PC-3 (cell line): ENCODE measurements at regions not wholly inside any gene's neighbourhood (a gene's known extent, or its start where the extent isn't known, plus 50 kb on each side); places are given as distances from the start of the nearest gene placed in this dataset.

ENCODE experiments used
- ATAC-seq: fragments of 200-7000 bp; cut with Tn5 transposase; 2 replicates; pipeline ENCODE4 v1.9.1; 2020; ENCODE audit warnings: mild to moderate bottlenecking, moderate library complexity
- BruUV-seq: library from RNA; stranded (reverse); fragments of 400-500 nt; replicated peaks from 2 replicates; lab custom pipeline; 2021; lab: Mats Ljungman, UMichigan
- CTCF ChIA-PET: fragments of 300-600 bp; sonication (Branson Sonifier 250); formaldehyde crosslinking; loops from one replicate; lab custom pipeline; 2022; ENCODE audit warnings: antibody characterized with exemption; lab: Charles Lee
- POLR2A ChIA-PET: fragments of 300-600 bp; sonication (Branson Sonifier 250); formaldehyde crosslinking; loops from one replicate; lab custom pipeline; 2022; ENCODE audit warnings: antibody characterized with exemption; ENCODE audit not compliant: unreplicated experiment; lab: Charles Lee
- DNase-seq: peaks from one replicate; pipeline ENCODE4 v3.0.0-alpha.2; 2015
- H2AFZ ChIP-seq: fragments of 300-600 bp; sonication (generic); 2 replicates; pipeline ENCODE4 v1.6.0; 2016; ENCODE audit warnings: antibody characterized with exemption, low read length
- H3F3A ChIP-seq: fragments of 300-600 bp; sonication (generic); one replicate; pipeline ENCODE4 v1.6.0; 2017; ENCODE audit warnings: antibody characterized with exemption, low read length, control low read depth, mild to moderate bottlenecking; ENCODE audit not compliant: unreplicated experiment
- H3K27ac ChIP-seq: fragments of 300-600 bp; sonication (generic); 2 replicates; pipeline ENCODE4 v1.5.1; 2016; ENCODE audit warnings: mild to moderate bottlenecking, low read length
- H3K27me3 ChIP-seq: fragments of 300-600 bp; sonication (generic); 2 replicates; pipeline ENCODE4 v1.6.1; 2016; ENCODE audit warnings: low read length, mixed read lengths
- H3K36me3 ChIP-seq: fragments of 300-600 bp; sonication (generic); 2 replicates; pipeline ENCODE4 v1.6.1; 2016; ENCODE audit warnings: low read depth, mixed run types, low read length, mixed read lengths
- H3K4me1 ChIP-seq: fragments of 300-600 bp; sonication (generic); 2 replicates; pipeline ENCODE4 v1.5.1; 2016; ENCODE audit warnings: low read length; ENCODE audit not compliant: insufficient read depth
- H3K4me2 ChIP-seq: fragments of 300-600 bp; sonication (generic); 2 replicates; pipeline ENCODE4 v1.6.0; 2016; ENCODE audit warnings: low read length
- H3K4me3 ChIP-seq: fragments of 300-600 bp; sonication (generic); 2 replicates; pipeline ENCODE4 v1.5.1; 2016; ENCODE audit warnings: mild to moderate bottlenecking, low read length, mixed read lengths
- H3K79me2 ChIP-seq: fragments of 300-600 bp; sonication (generic); 2 replicates; pipeline ENCODE4 v1.6.1; 2017; ENCODE audit warnings: low read length, mixed read lengths
- H3K9ac ChIP-seq: fragments of 300-600 bp; sonication (generic); 2 replicates; pipeline ENCODE4 v1.6.0; 2016; ENCODE audit warnings: mild to moderate bottlenecking, low read length
- H3K9me2 ChIP-seq: fragments of 300-600 bp; sonication (generic); replicated peaks from 2 replicates; pipeline ENCODE4 v1.6.1; 2016; ENCODE audit warnings: mixed run types, low read length, mixed read lengths
- H3K9me3 ChIP-seq: fragments of 300-600 bp; sonication (generic); 2 replicates; pipeline ENCODE4 v1.6.1; 2016; ENCODE audit warnings: low read length, mixed read lengths
- H4K20me1 ChIP-seq: fragments of 300-600 bp; sonication (generic); 2 replicates; pipeline ENCODE4 v1.6.1; 2016; ENCODE audit warnings: low read length, mixed read lengths
- EZH2 ChIP-seq: fragments of 300-600 bp; sonication (generic); IDR thresholded peaks from one replicate; pipeline ENCODE4 v1.6.1; 2017; ENCODE audit warnings: antibody characterized with exemption, mild to moderate bottlenecking, low read length; ENCODE audit not compliant: unreplicated experiment
- EZH2phosphoT487 ChIP-seq: fragments of 300-600 bp; sonication (generic); IDR thresholded peaks from 2 replicates; pipeline ENCODE4 v1.6.1; 2018; ENCODE audit warnings: mild to moderate bottlenecking, antibody characterized with exemption, low read length, borderline replicate concordance
- intact Hi-C: fragments of 100-400 bp; cut with micrococcal nuclease; formaldehyde crosslinking; loops from 2 replicates; pipeline ENCODE4 v1.9.0; 2023
- TF ChIP-seq, protein P1 (sequence below): fragments of 300-600 bp; sonication (generic); conservative IDR thresholded peaks from 2 replicates; pipeline ENCODE4 v1.5.1; 2017; ENCODE audit warnings: antibody characterized with exemption, low read depth, mild to moderate bottlenecking, low read length

- BruUV-seq, result no TSS peak
- Histone ChIP-seq H3K36me3 (no peaks in the 10 kb centered on the region), H3K9me3 (no peaks in the 10 kb centered on the region), H3K9ac (no peak overlapping the region), H3K4me3 (no peak overlapping the region), H3K27ac (no peak overlapping the region), H3K79me2 (no peaks in the 10 kb centered on the region), H2AFZ (no peak overlapping the region), H3K27me3 (peaks cover 86% of the 10 kb centered on the region), H3F3A (no peaks in the 10 kb centered on the region), H3K9me2 (no peaks in the 10 kb centered on the region), H3K4me1 (no peaks in the 10 kb centered on the region), H3K4me2 (no peak overlapping the region), H4K20me1 (no peaks in the 10 kb centered on the region)
- no peak for ATAC-seq
- ChIA-PET CTCF (no interaction called here), POLR2A (no interaction called here)
- DNase-seq, result no peak
- TF ChIP-seq EZH2phosphoT487, result no peak
- TF ChIP-seq, protein P1, sequence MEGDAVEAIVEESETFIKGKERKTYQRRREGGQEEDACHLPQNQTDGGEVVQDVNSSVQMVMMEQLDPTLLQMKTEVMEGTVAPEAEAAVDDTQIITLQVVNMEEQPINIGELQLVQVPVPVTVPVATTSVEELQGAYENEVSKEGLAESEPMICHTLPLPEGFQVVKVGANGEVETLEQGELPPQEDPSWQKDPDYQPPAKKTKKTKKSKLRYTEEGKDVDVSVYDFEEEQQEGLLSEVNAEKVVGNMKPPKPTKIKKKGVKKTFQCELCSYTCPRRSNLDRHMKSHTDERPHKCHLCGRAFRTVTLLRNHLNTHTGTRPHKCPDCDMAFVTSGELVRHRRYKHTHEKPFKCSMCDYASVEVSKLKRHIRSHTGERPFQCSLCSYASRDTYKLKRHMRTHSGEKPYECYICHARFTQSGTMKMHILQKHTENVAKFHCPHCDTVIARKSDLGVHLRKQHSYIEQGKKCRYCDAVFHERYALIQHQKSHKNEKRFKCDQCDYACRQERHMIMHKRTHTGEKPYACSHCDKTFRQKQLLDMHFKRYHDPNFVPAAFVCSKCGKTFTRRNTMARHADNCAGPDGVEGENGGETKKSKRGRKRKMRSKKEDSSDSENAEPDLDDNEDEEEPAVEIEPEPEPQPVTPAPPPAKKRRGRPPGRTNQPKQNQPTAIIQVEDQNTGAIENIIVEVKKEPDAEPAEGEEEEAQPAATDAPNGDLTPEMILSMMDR, result no peak
- no peak for TF ChIP-seq EZH2
- intact Hi-C loops, result no loop called here
Measured at GRCh38 chr11:32253706-32254105, 162.8 kb downstream of the RCN1 start.

DNA sequence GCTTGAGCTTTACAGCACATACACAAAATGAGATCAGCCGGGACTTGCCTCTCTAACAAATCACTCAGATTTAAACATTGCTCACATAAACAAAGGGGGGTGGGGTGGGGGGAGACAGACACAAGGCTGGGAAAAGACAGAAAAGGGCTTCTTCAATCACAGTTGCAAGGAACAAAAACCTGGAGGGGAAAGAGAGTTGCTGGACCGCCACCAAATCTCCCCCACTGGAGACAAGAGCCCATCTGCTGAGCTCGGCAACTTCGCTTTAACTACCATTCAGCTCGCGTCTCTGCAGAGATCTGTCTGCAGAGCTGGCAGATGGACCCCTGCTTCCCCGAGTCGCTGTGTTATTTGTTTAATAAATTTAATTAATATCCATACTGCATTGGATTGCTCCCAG is 165.0 kb downstream of the RCN1 start:
- no peaks in the 10 kb centered on the region for H3K9me3 ChIP-seq
- no peak overlapping the region for H3K4me3 ChIP-seq
- no peak overlapping the region for H3K4me2 ChIP-seq
- ChIA-PET POLR2A (no interaction called here), CTCF (no interaction called here)
- no peaks in the 10 kb centered on the region for H3K9me2 ChIP-seq
- BruUV-seq, result no TSS peak
- H4K20me1 ChIP-seq, result no peaks in the 10 kb centered on the region
- no peak for ATAC-seq
- H3K27me3 ChIP-seq, result peaks cover 72% of the 10 kb centered on the region
- H3K36me3 ChIP-seq, result no peaks in the 10 kb centered on the region
- TF ChIP-seq, protein P1, result no peak
- TF ChIP-seq EZH2phosphoT487 (no peak), EZH2 (no peak)
- H3K4me1 ChIP-seq, result no peaks in the 10 kb centered on the region
- DNase-seq, result no peak
- H2AFZ ChIP-seq, result no peak overlapping the region
- H3K9ac ChIP-seq, result no peak overlapping the region
- H3F3A ChIP-seq, result no peaks in the 10 kb centered on the region
- intact Hi-C loops, result no loop called here
- no peak overlapping the region for H3K27ac ChIP-seq
- no peaks in the 10 kb centered on the region for H3K79me2 ChIP-seq

GRCh38 chr11:32256466-32256865 is 165.6 kb downstream of the RCN1 start:
- ATAC-seq, result no peak
- no peaks in the 10 kb centered on the region for H3K9me3 ChIP-seq
- no peak for DNase-seq
- no peak overlapping the region for H3K4me3 ChIP-seq
- H3K4me2 ChIP-seq, result no peak overlapping the region
- BruUV-seq, result no TSS peak
- H2AFZ ChIP-seq, result no peak overlapping the region
- no peaks in the 10 kb centered on the region for H3K79me2 ChIP-seq
- H3K36me3 ChIP-seq, result no peaks in the 10 kb centered on the region
- intact Hi-C loops, result no loop called here
- no peak overlapping the region for H3K27ac ChIP-seq
- TF ChIP-seq, protein P1, result no peak
- no peak for TF ChIP-seq EZH2
- TF ChIP-seq EZH2phosphoT487, result no peak
- H3K27me3 ChIP-seq, result peaks cover 66% of the 10 kb centered on the region
- H3K4me1 ChIP-seq, result no peaks in the 10 kb centered on the region
- no peak overlapping the region for H3K9ac ChIP-seq
- H4K20me1 ChIP-seq, result no peaks in the 10 kb centered on the region
- ChIA-PET POLR2A (no interaction called here), CTCF (no interaction called here)
- no peaks in the 10 kb centered on the region for H3F3A ChIP-seq
- H3K9me2 ChIP-seq, result no peaks in the 10 kb centered on the region
